ENCODE measurements at regions not wholly inside any gene's neighbourhood (a gene's known extent, or its start where the extent isn't known, plus 50 kb on each side); places are given as distances from the start of the nearest gene placed in this dataset.

GRCh38 chr1:208763971-208764370, 519.8 kb upstream of the PLXNA2 start:
- H3K4me3 ChIP-seq = no peak overlapping the region
- H3K4me1 ChIP-seq = no peaks in the 10 kb centered on the region
- H3K27me3 ChIP-seq = no peaks in the 10 kb centered on the region
- DNase-seq (ENCODE audit: extremely low spot score) = no peak
- intact Hi-C loops (cut with DNase I) = no loop called here
- no peaks in the 10 kb centered on the region for H3K9me3 ChIP-seq
- no peaks in the 10 kb centered on the region for H3K36me3 ChIP-seq
- WGBS = 97% methylated on average over 2 of the region's 2 CpGs
- TF ChIP-seq POLR2A (IDR thresholded peaks at IDR 0.05; ENCODE audit: low read depth) (no peak), EP300 (IDR thresholded peaks at IDR 0.05) (no peak), POLR2AphosphoS5 (IDR thresholded peaks at IDR 0.05) (no peak), CTCF (IDR thresholded peaks at IDR 0.05) (no peak)
- H3K27ac ChIP-seq (replicated peaks in 1 of 4) = no peak overlapping the region

GRCh38 chr1:208766832-208767231, 522.6 kb upstream of the PLXNA2 start:
- 73% methylated on average over 4 of the region's 4 CpGs for WGBS
- TF ChIP-seq CTCF (IDR thresholded peaks at IDR 0.05) = no peak
- TF ChIP-seq POLR2A (IDR thresholded peaks at IDR 0.05; ENCODE audit: low read depth) = no peak
- no peak for TF ChIP-seq POLR2AphosphoS5 (IDR thresholded peaks at IDR 0.05)
- no peak for TF ChIP-seq EP300 (IDR thresholded peaks at IDR 0.05)
- no peak overlapping the region for H3K4me3 ChIP-seq
- no peaks in the 10 kb centered on the region for H3K9me3 ChIP-seq
- no peak for DNase-seq (ENCODE audit: extremely low spot score)
- intact Hi-C loops (cut with DNase I) = no loop called here
- no peaks in the 10 kb centered on the region for H3K27me3 ChIP-seq
- no peak overlapping the region for H3K27ac ChIP-seq (replicated peaks in 1 of 4)
- no peaks in the 10 kb centered on the region for H3K4me1 ChIP-seq
- no peaks in the 10 kb centered on the region for H3K36me3 ChIP-seq

- Histone ChIP-seq H3K9me3 (no peaks in the 10 kb centered on the region), H3K27me3 (no peaks in the 10 kb centered on the region), H3K4me3 (no peak overlapping the region), H3K27ac (replicated peaks in 1 of 4) (no peak overlapping the region), H3K36me3 (no peaks in the 10 kb centered on the region), H3K4me1 (no peaks in the 10 kb centered on the region)
- DNase-seq (ENCODE audit: extremely low spot score) = no peak
- TF ChIP-seq POLR2AphosphoS5 (IDR thresholded peaks at IDR 0.05) = no peak
- TF ChIP-seq POLR2A (IDR thresholded peaks at IDR 0.05; ENCODE audit: low read depth) = no peak
- no peak for TF ChIP-seq EP300 (IDR thresholded peaks at IDR 0.05)
- no peak for TF ChIP-seq CTCF (IDR thresholded peaks at IDR 0.05)
- intact Hi-C loops (cut with DNase I) = no loop called here
- WGBS = 77% methylated on average over 3 of the region's 3 CpGs
Observed at GRCh38 chr1:208767816-208768215, 523.6 kb upstream of the PLXNA2 start.

- Histone ChIP-seq H3K27ac (replicated peaks in 1 of 4) (no peak overlapping the region), H3K4me3 (no peak overlapping the region), H3K27me3 (no peaks in the 10 kb centered on the region), H3K4me1 (no peaks in the 10 kb centered on the region), H3K9me3 (no peaks in the 10 kb centered on the region), H3K36me3 (no peaks in the 10 kb centered on the region)
- no peak for DNase-seq (ENCODE audit: extremely low spot score)
- TF ChIP-seq POLR2AphosphoS5 (IDR thresholded peaks at IDR 0.05) (no peak), EP300 (IDR thresholded peaks at IDR 0.05) (no peak), POLR2A (IDR thresholded peaks at IDR 0.05; ENCODE audit: low read depth) (no peak), CTCF (IDR thresholded peaks at IDR 0.05) (no peak)
- intact Hi-C loops (cut with DNase I) = no loop called here
- 86% methylated on average over 4 of the region's 4 CpGs for WGBS
Observed at GRCh38 chr1:208772891-208773290, 528.7 kb upstream of the PLXNA2 start.

GRCh38 chr1:208775841-208776240, 531.7 kb upstream of the PLXNA2 start:
- Histone ChIP-seq H3K36me3 (no peaks in the 10 kb centered on the region), H3K27ac (replicated peaks in 1 of 4) (no peak overlapping the region), H3K4me3 (no peak overlapping the region), H3K9me3 (no peaks in the 10 kb centered on the region), H3K4me1 (no peaks in the 10 kb centered on the region), H3K27me3 (no peaks in the 10 kb centered on the region)
- no peak for DNase-seq (ENCODE audit: extremely low spot score)
- TF ChIP-seq CTCF (IDR thresholded peaks at IDR 0.05) (no peak), POLR2A (IDR thresholded peaks at IDR 0.05; ENCODE audit: low read depth) (no peak), POLR2AphosphoS5 (IDR thresholded peaks at IDR 0.05) (no peak), EP300 (IDR thresholded peaks at IDR 0.05) (no peak)
- 77% methylated on average over 3 of the region's 3 CpGs for WGBS
- intact Hi-C loops (cut with DNase I) = no loop called here
